Endothelial cell of umbilical vein (primary cell): ENCODE measurements at regions not wholly inside any gene's neighbourhood (a gene's known extent, or its start where the extent isn't known, plus 50 kb on each side); places are given as distances from the start of the nearest gene placed in this dataset.

ENCODE experiments used
- EZH2 ChIP-seq: IDR thresholded peaks from 2 replicates; pipeline ENCODE4 v1.6.1; 2012; ENCODE audit warnings: borderline replicate concordance, low read depth, mild to moderate bottlenecking, moderate library complexity, low read length, inconsistent platforms; ENCODE audit not compliant: severe bottlenecking
- TF ChIP-seq, protein P1 (sequence below), 2 donors: IDR thresholded peaks; 1 replicate in 1 of 2; 2 replicates in 1 of 2; pipeline ENCODE4 v1.5.1; 2011; ENCODE audit warnings: low read length in 2 of 2, mild to moderate bottlenecking in 2 of 2, moderate library complexity in 2 of 2, control low read depth in 1 of 2, inconsistent platforms in 1 of 2, low read depth in 1 of 2; ENCODE audit not compliant: insufficient read depth in 1 of 2; ENCODE audit errors: extremely low read depth in 1 of 2

DNA sequence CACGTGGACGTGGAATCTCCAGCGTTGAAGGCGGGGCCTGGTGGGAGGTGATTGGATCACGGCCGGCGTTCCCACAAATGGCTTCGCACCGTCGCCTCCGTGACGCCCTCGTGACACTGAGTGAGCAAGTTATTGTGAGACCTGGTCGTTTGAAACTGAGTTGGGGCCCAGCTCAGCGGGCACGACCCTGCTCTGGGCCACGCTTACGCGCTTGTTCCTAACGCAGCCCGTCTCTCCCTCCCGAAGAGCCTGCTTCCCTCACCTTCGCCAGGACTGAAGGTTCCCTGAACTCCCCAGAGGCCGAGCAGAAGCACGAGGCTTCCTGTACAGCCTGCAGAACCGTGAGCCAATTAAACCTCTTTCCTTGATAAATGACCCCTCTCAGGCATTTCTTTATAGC is 121.8 kb downstream of the RTP5 start:
- no peak for TF ChIP-seq EZH2
- TF ChIP-seq, protein P1, sequence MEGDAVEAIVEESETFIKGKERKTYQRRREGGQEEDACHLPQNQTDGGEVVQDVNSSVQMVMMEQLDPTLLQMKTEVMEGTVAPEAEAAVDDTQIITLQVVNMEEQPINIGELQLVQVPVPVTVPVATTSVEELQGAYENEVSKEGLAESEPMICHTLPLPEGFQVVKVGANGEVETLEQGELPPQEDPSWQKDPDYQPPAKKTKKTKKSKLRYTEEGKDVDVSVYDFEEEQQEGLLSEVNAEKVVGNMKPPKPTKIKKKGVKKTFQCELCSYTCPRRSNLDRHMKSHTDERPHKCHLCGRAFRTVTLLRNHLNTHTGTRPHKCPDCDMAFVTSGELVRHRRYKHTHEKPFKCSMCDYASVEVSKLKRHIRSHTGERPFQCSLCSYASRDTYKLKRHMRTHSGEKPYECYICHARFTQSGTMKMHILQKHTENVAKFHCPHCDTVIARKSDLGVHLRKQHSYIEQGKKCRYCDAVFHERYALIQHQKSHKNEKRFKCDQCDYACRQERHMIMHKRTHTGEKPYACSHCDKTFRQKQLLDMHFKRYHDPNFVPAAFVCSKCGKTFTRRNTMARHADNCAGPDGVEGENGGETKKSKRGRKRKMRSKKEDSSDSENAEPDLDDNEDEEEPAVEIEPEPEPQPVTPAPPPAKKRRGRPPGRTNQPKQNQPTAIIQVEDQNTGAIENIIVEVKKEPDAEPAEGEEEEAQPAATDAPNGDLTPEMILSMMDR (IDR thresholded peaks at IDR 0.05; ENCODE audit: extremely low read depth in 1 of 2, insufficient read depth in 1 of 2, low read depth in 1 of 2, low read length in 2 of 2) = no peak
